ENCODE measurements at regions not wholly inside any gene's neighbourhood (a gene's known extent, or its start where the extent isn't known, plus 50 kb on each side); places are given as distances from the start of the nearest gene placed in this dataset.
"Not testable (repeated sequence)": the region's sequence is repeated elsewhere in the genome, so short reads cannot be mapped to it uniquely, and the experiment has no call there.

GRCh38 chr4:116619508-116619907, 465.9 kb downstream of the TRAM1L1 start:
- H2AK9ac ChIP-seq (replicated peaks; ENCODE audit: low read depth, low read length, poor library complexity); H3K27ac ChIP-seq (ENCODE audit: insufficient read depth, low read length); DNase-seq; H2BK15ac ChIP-seq (ENCODE audit: low read depth, low read length); H3K79me1 ChIP-seq (ENCODE audit: low read depth in 1 of 2, low read length in 2 of 2); H3K4me3 ChIP-seq (ENCODE audit: insufficient read depth, low read depth, low read length); H3K36me3 ChIP-seq (ENCODE audit: control insufficient read depth, insufficient read depth, low read length); POLR2A ChIA-PET (ENCODE audit: unreplicated experiment); H4K91ac ChIP-seq (ENCODE audit: insufficient read depth, low read depth, low read length); H3K56ac ChIP-seq (ENCODE audit: extremely low read depth, insufficient read depth, low read length); H3K4me2 ChIP-seq (ENCODE audit: low read depth, low read length); H3K23ac ChIP-seq (ENCODE audit: low read depth, low read length); CTCF ChIA-PET; ATAC-seq (ENCODE audit: low read depth); H4K5ac ChIP-seq (ENCODE audit: low read depth, low read length); H4K8ac ChIP-seq (ENCODE audit: low read depth in 2 of 2, low read length in 2 of 2); H3K4ac ChIP-seq (ENCODE audit: low read depth, low read length); intact Hi-C loops (cut with micrococcal nuclease); H3K4me1 ChIP-seq (ENCODE audit: control insufficient read depth, insufficient read depth, low read length); H2BK20ac ChIP-seq (ENCODE audit: low read depth, low read length); H4K20me1 ChIP-seq (ENCODE audit: insufficient read depth, low read length); H2AK5ac ChIP-seq (ENCODE audit: low read depth, low read length); H2AFZ ChIP-seq (replicated peaks; ENCODE audit: low read length, poor library complexity); H3K9me1 ChIP-seq (ENCODE audit: insufficient read depth, low read length); H2BK120ac ChIP-seq (ENCODE audit: low read depth, low read length); H3K18ac ChIP-seq (ENCODE audit: low read depth, low read length); H2BK5ac ChIP-seq (ENCODE audit: low read depth, low read length, poor library complexity, severe bottlenecking); H3K27me3 ChIP-seq (ENCODE audit: control insufficient read depth, insufficient read depth, low read length); H3K14ac ChIP-seq (replicated peaks; ENCODE audit: low read depth, low read length); in situ Hi-C loops (cut with MboI; ENCODE audit: low sequenced_read_pairs); dilution Hi-C loops (cut with HindIII; ENCODE audit: low sequenced_read_pairs, unreplicated experiment); BruUV-seq (replicated peaks); H3K9me3 ChIP-seq (ENCODE audit: control insufficient read depth, insufficient read depth, low read length); H3K9ac ChIP-seq (ENCODE audit: low read depth, low read length): not testable (repeated sequence)
- WGBS, 2 experiments (ENCODE audit: extremely low coverage in 2 of 2, insufficient read length in 1 of 2) = no CpG with 5 or more reads among the region's 8 CpGs

All from IMR-90 (cell line).